H1 (cell line): ENCODE measurements at regions not wholly inside any gene's neighbourhood (a gene's known extent, or its start where the extent isn't known, plus 50 kb on each side); places are given as distances from the start of the nearest gene placed in this dataset.

Experiments
- CTCF ChIA-PET: fragments of 300-600 bp; sonication (Branson Sonifier 250); formaldehyde crosslinking; loops from one replicate; lab custom pipeline; 2021; ENCODE audit not compliant: partially characterized antibody; lab: Charles Lee
- POLR2A ChIA-PET: fragments of 300-600 bp; sonication (Branson Sonifier 250); formaldehyde crosslinking; loops from one replicate; lab custom pipeline; 2021; ENCODE audit warnings: inconsistent platforms; ENCODE audit not compliant: partially characterized antibody; lab: Charles Lee
- DNase-seq, 2 experiments: peaks; one replicate each; pipeline versions ENCODE4 v3.0.0 to v3.0.0-alpha.2; 2010 to 2022; ENCODE audit warnings: low spot score in 2 of 2, low read depth in 1 of 2, mixed read lengths in 1 of 2
- FAIRE-seq: peaks from 2 replicates; lab custom pipeline; 2011; peaks lifted over from hg19 to GRCh38; lab: Jason Lieb, UNC
- H2AFZ ChIP-seq: 2 replicates; pipeline ENCODE4 v1.8.1; 2012; ENCODE audit warnings: low read length, inconsistent platforms
- H2AK5ac ChIP-seq: 2 replicates; pipeline ENCODE4 v1.6.1; 2013; ENCODE audit warnings: low read depth, low read length
- H2BK120ac ChIP-seq: replicated peaks from 2 replicates; pipeline ENCODE3; 2013; ENCODE audit warnings: low read depth, low read length, inconsistent platforms
- H2BK12ac ChIP-seq: 2 replicates; pipeline ENCODE4 v1.6.1; 2013; ENCODE audit warnings: low read depth, low read length
- H2BK15ac ChIP-seq: 2 replicates; pipeline ENCODE4 v1.6.1; 2013; ENCODE audit warnings: low read length
- H2BK20ac ChIP-seq: 2 replicates; pipeline ENCODE4 v1.6.1; 2013; ENCODE audit warnings: low read length
- H2BK5ac ChIP-seq: 2 replicates; pipeline ENCODE4 v1.6.1; 2013; ENCODE audit warnings: low read depth, low read length
- H3K14ac ChIP-seq: 2 replicates; pipeline ENCODE4 v1.6.1; 2013; ENCODE audit warnings: inconsistent platforms; ENCODE audit not compliant: insufficient read length
- H3K18ac ChIP-seq: 2 replicates; pipeline ENCODE4 v1.6.1; 2013; ENCODE audit warnings: low read length; ENCODE audit errors: extremely low read depth
- H3K23ac ChIP-seq: 2 replicates; pipeline ENCODE4 v1.6.1; 2013; ENCODE audit warnings: inconsistent platforms; ENCODE audit not compliant: insufficient read length
- H3K23me2 ChIP-seq: 2 replicates; pipeline ENCODE4 v1.6.1; 2013; ENCODE audit warnings: low read depth, low read length
- H3K27ac ChIP-seq: 2 replicates; pipeline ENCODE4 v1.6.1; 2011; ENCODE audit warnings: low read depth, low read length, inconsistent platforms
- H3K27me3 ChIP-seq, 4 experiments: replicated peaks in 1 of 4; 1 replicate in 1 of 4; 2 replicates in 3 of 4; pipeline versions ENCODE4 v1.6.1 to v1.8.1; 2011 to 2013; ENCODE audit warnings: low read length in 3 of 4, mild to moderate bottlenecking in 3 of 4, inconsistent platforms in 2 of 4, mixed read lengths in 2 of 4, moderate library complexity in 1 of 4; ENCODE audit not compliant: control insufficient read depth in 3 of 4, insufficient read depth in 3 of 4; ENCODE audit errors: extremely low read depth in 1 of 4
- H3K36me3 ChIP-seq, 4 experiments: 2 replicates each; pipeline versions ENCODE4 v1.6.1 to v1.8.1; 2011 to 2013; ENCODE audit warnings: mild to moderate bottlenecking in 4 of 4, low read length in 3 of 4, moderate library complexity in 2 of 4, control low read depth in 1 of 4, inconsistent platforms in 1 of 4; ENCODE audit not compliant: insufficient read depth in 4 of 4, control insufficient read depth in 2 of 4
- H3K4ac ChIP-seq: replicated peaks from 2 replicates; pipeline ENCODE3; 2013; ENCODE audit warnings: low read length, low read depth, mixed read lengths, inconsistent platforms; ENCODE audit not compliant: insufficient read length
- H3K4me1 ChIP-seq, 4 experiments: replicated peaks in 1 of 4; 1 replicate in 1 of 4; 2 replicates in 3 of 4; pipeline versions ENCODE4 v1.6.1 to v1.8.1; 2011 to 2013; ENCODE audit warnings: low read length in 3 of 4, inconsistent platforms in 2 of 4, mixed read lengths in 1 of 4; ENCODE audit not compliant: insufficient read depth in 4 of 4, control insufficient read depth in 3 of 4
- H3K4me2 ChIP-seq, 2 experiments: 2 replicates each; pipeline versions ENCODE4 v1.6.1 to v1.8.1; 2011 to 2013; ENCODE audit warnings: low read depth in 2 of 2, low read length in 2 of 2, control low read depth in 1 of 2, inconsistent platforms in 1 of 2, mild to moderate bottlenecking in 1 of 2; ENCODE audit not compliant: insufficient read depth in 1 of 2
- H3K4me3 ChIP-seq, 4 experiments: fragments of 200-600, 300-600 bp in 1 of 4; sonication (generic), shearing (Covaris generic), sonication (Bioruptor Twin) in 1 of 4; 2 replicates each; pipeline versions ENCODE4 v1.5.1 to v1.8.1; 2011 to 2016; ENCODE audit warnings: low read length in 4 of 4, low read depth in 3 of 4, control low read depth in 2 of 4, inconsistent platforms in 2 of 4, mild to moderate bottlenecking in 2 of 4, mixed read lengths in 1 of 4, moderate library complexity in 1 of 4; ENCODE audit not compliant: insufficient read depth in 2 of 4; ENCODE audit errors: extremely low read depth in 1 of 4
- H3K56ac ChIP-seq: replicated peaks from 2 replicates; pipeline ENCODE3; 2013; ENCODE audit warnings: low read depth, mild to moderate bottlenecking, mixed read lengths, low read length, inconsistent platforms; ENCODE audit not compliant: insufficient read length
- H3K79me1 ChIP-seq: 2 replicates; pipeline ENCODE4 v1.6.1; 2013; ENCODE audit warnings: low read depth, low read length, control low read depth
- H3K79me2 ChIP-seq, 2 experiments: 2 replicates each; pipeline versions ENCODE4 v1.6.1 to v1.8.1; 2012 to 2013; ENCODE audit warnings: low read length in 2 of 2, mild to moderate bottlenecking in 2 of 2, inconsistent platforms in 1 of 2; ENCODE audit not compliant: insufficient read depth in 2 of 2, control insufficient read depth in 1 of 2
- H3K9ac ChIP-seq, 4 experiments: replicated peaks in 1 of 4; 1 replicate in 1 of 4; 2 replicates in 3 of 4; pipeline versions ENCODE4 v1.6.1 to v1.8.1; 2011 to 2013; ENCODE audit warnings: low read depth in 3 of 4, low read length in 3 of 4, control low read depth in 2 of 4, mild to moderate bottlenecking in 2 of 4, moderate library complexity in 2 of 4, inconsistent platforms in 1 of 4; ENCODE audit errors: extremely low read depth in 1 of 4
- H3K9me3 ChIP-seq, 2 experiments: 2 replicates each; pipeline versions ENCODE4 v1.6.1 to v1.8.1; 2012 to 2013; ENCODE audit warnings: mild to moderate bottlenecking in 2 of 2, moderate library complexity in 2 of 2, control low read depth in 1 of 2, inconsistent platforms in 1 of 2, low read depth in 1 of 2, low read length in 1 of 2, mixed read lengths in 1 of 2; ENCODE audit not compliant: insufficient read depth in 2 of 2
- H4K20me1 ChIP-seq, 2 experiments: replicated peaks in 1 of 2; 2 replicates each; pipeline versions ENCODE3 to v1.8.1; 2011 to 2013; ENCODE audit warnings: inconsistent platforms in 2 of 2, low read length in 2 of 2, mild to moderate bottlenecking in 1 of 2; ENCODE audit not compliant: insufficient read depth in 2 of 2, control insufficient read depth in 1 of 2
- H4K5ac ChIP-seq: 2 replicates; pipeline ENCODE4 v1.6.1; 2013; ENCODE audit warnings: low read length, low read depth, mixed read lengths, inconsistent platforms; ENCODE audit not compliant: insufficient read length
- H4K8ac ChIP-seq: 2 replicates; pipeline ENCODE4 v1.8.0; 2013; ENCODE audit warnings: mild to moderate bottlenecking, moderate library complexity, low read length, inconsistent platforms; ENCODE audit not compliant: insufficient read depth; ENCODE audit errors: extremely low read depth
- H4K91ac ChIP-seq: replicated peaks from 2 replicates; pipeline ENCODE3; 2013; ENCODE audit warnings: low read length, mixed read lengths, inconsistent platforms; ENCODE audit not compliant: insufficient read length
- BACH1 ChIP-seq: IDR thresholded peaks from 2 replicates; pipeline ENCODE4 v1.6.1; 2012; ENCODE audit warnings: low read length, improper control_type of control experiment
- BRCA1 ChIP-seq: IDR thresholded peaks from 2 replicates; pipeline ENCODE4 v1.6.1; 2012; ENCODE audit warnings: low read depth, low read length, improper control_type of control experiment
- CEBPB ChIP-seq: IDR thresholded peaks from 2 replicates; pipeline ENCODE4 v1.6.1; 2012; ENCODE audit warnings: low read depth, low read length
- GABPA ChIP-seq: IDR thresholded peaks from 2 replicates; pipeline ENCODE4 v1.6.1; 2011; ENCODE audit warnings: mild to moderate bottlenecking, low read length, moderate library complexity, borderline replicate concordance; ENCODE audit not compliant: insufficient read depth
- KDM4A ChIP-seq: IDR thresholded peaks from one replicate; pipeline ENCODE4 v1.7.1; 2012; ENCODE audit warnings: low read depth, mild to moderate bottlenecking, moderate library complexity, low read length, inconsistent platforms; ENCODE audit not compliant: severe bottlenecking
- KDM5A ChIP-seq: fragments of 200-600 bp; IDR thresholded peaks from 2 replicates; pipeline ENCODE4 v1.7.1; 2012; ENCODE audit warnings: mild to moderate bottlenecking, low read length, inconsistent platforms, mixed read lengths
- TAF1 ChIP-seq: IDR thresholded peaks from 2 replicates; pipeline ENCODE4 v1.6.1; 2011; ENCODE audit warnings: mild to moderate bottlenecking, low read depth, low read length
- TEAD4 ChIP-seq: IDR thresholded peaks from 2 replicates; pipeline ENCODE4 v1.6.1; 2012; ENCODE audit warnings: low read depth, low read length, inconsistent platforms, mixed read lengths
- WGBS, 2 experiments: shearing (Covaris generic) in 1 of 2; methylation state at CpG; one replicate each; pipeline versions ENCODE4 v1.1.6 to v1.1.7; 2013 to 2015; ENCODE audit warnings: low lambda C conversion rate in 2 of 2, mixed read lengths in 2 of 2, inconsistent platforms in 1 of 2, low coverage in 1 of 2, missing lambda C conversion rate in 1 of 2; ENCODE audit not compliant: insufficient replicate concordance in 2 of 2, insufficient coverage in 1 of 2, insufficient read length in 1 of 2; ENCODE audit errors: extremely low coverage in 1 of 2, missing lambda C conversion rate in 1 of 2; 5-methylcytosine and 5-hydroxymethylcytosine counted together
- TF ChIP-seq, protein P1 (sequence below): IDR thresholded peaks from 2 replicates; pipeline ENCODE4 v1.6.1; 2011; ENCODE audit warnings: low read depth, mild to moderate bottlenecking, low read length; ENCODE audit not compliant: insufficient read depth
- TF ChIP-seq, protein P2 (sequence below): IDR thresholded peaks from 2 replicates; pipeline ENCODE4 v1.6.1; 2012; ENCODE audit warnings: low read length, inconsistent platforms
- TF ChIP-seq, protein P3 (sequence below): IDR thresholded peaks from 2 replicates; pipeline ENCODE4 v1.6.1; 2011; ENCODE audit warnings: low read length, improper control_type of control experiment

- Histone ChIP-seq H3K4me1 (no peaks in the 10 kb centered on the region), H3K79me2 (no peaks in the 10 kb centered on the region), H2BK20ac (no peak overlapping the region), H2AK5ac (no peak overlapping the region), H3K79me1 (no peaks in the 10 kb centered on the region), H3K23me2 (no peaks in the 10 kb centered on the region), H4K91ac (no peak overlapping the region), H3K36me3 (no peaks in the 10 kb centered on the region), H3K56ac (no peak overlapping the region), H3K4me2 (no peak overlapping the region), H3K4me3 (no peak overlapping the region), H3K14ac (no peak overlapping the region), H3K9me3 (no peaks in the 10 kb centered on the region), H2AFZ (no peak overlapping the region), H3K27me3 (no peaks in the 10 kb centered on the region; a peak in 3 of 7 replicates), H4K8ac (no peak overlapping the region), H3K23ac (no peak overlapping the region), H2BK5ac (no peak overlapping the region), H4K20me1 (no peaks in the 10 kb centered on the region), H3K18ac (no peak overlapping the region), H3K27ac (no peak overlapping the region), H2BK15ac (no peak overlapping the region), H2BK120ac (no peak overlapping the region), H3K9ac (no peak overlapping the region), H3K4ac (no peak overlapping the region), H2BK12ac (no peak overlapping the region), H4K5ac (no peak overlapping the region)
- WGBS, 2 experiments: 84% methylated on average over 12 of the region's 12 CpGs; no CpG with 5 or more reads in 1 of the 2 experiments
- no peak for FAIRE-seq
- ChIA-PET CTCF (interaction anchor here (1.4 to 9.2 kb wide), 7 partner anchors 12 to 589 kb away, joined by 3 to 95 read pairs (median 15); no protein-coding TSS in a partner anchor), POLR2A (no interaction called here)
- no peak for DNase-seq
- TF ChIP-seq, protein P1, sequence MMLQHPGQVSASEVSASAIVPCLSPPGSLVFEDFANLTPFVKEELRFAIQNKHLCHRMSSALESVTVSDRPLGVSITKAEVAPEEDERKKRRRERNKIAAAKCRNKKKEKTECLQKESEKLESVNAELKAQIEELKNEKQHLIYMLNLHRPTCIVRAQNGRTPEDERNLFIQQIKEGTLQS: no peak
- TF ChIP-seq, protein P2, sequence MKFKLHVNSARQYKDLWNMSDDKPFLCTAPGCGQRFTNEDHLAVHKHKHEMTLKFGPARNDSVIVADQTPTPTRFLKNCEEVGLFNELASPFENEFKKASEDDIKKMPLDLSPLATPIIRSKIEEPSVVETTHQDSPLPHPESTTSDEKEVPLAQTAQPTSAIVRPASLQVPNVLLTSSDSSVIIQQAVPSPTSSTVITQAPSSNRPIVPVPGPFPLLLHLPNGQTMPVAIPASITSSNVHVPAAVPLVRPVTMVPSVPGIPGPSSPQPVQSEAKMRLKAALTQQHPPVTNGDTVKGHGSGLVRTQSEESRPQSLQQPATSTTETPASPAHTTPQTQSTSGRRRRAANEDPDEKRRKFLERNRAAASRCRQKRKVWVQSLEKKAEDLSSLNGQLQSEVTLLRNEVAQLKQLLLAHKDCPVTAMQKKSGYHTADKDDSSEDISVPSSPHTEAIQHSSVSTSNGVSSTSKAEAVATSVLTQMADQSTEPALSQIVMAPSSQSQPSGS: no peak
- no peak for TF ChIP-seq TEAD4
- no peak for TF ChIP-seq CEBPB
- TF ChIP-seq BACH1: no peak
- no peak for TF ChIP-seq GABPA
- TF ChIP-seq KDM5A: no peak
- no peak for TF ChIP-seq TAF1
- no peak for TF ChIP-seq KDM4A
- no peak for TF ChIP-seq BRCA1
- TF ChIP-seq, protein P3, sequence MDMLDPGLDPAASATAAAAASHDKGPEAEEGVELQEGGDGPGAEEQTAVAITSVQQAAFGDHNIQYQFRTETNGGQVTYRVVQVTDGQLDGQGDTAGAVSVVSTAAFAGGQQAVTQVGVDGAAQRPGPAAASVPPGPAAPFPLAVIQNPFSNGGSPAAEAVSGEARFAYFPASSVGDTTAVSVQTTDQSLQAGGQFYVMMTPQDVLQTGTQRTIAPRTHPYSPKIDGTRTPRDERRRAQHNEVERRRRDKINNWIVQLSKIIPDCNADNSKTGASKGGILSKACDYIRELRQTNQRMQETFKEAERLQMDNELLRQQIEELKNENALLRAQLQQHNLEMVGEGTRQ: no peak
These were observed 782.9 kb downstream of the BRD1 start for GRCh38 chr22:49044776-49045175.
